Activated CD4-positive, CD25-positive, alpha-beta regulatory T cell treated with anti-CD3 and anti-CD28 coated beads, Interleukin-2, amount 50 U/mL, for 16 hours (primary cell): ENCODE measurements at regions not wholly inside any gene's neighbourhood (a gene's known extent, or its start where the extent isn't known, plus 50 kb on each side); places are given as distances from the start of the nearest gene placed in this dataset.
"Not testable (repeated sequence)": the region's sequence is repeated elsewhere in the genome, so short reads cannot be mapped to it uniquely, and the experiment has no call there.

Experiments used
- DNase-seq: peaks from one replicate; pipeline ENCODE4 v3.0.0-alpha.2; 2020; ENCODE audit warnings: low read depth, low spot score

DNA sequence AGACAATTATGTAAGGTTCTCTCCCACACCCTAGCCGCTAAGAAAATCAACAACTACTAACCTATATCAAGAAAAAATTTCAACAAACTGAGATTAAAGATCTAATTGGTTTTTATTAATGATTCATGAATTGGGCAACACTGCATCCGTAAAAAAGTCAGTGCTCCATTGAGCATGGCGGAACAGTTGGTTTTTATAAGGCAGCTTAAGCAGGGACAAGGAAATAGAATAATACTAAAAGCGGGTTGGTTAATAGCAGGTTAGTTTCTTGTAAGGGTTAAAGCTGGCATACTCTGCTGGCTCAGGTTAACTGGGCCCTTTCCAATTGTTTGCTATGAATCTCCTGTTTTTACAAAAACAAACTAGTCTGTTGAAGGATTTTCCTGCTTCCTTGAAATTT, 202.3 kb upstream of the RASGEF1B start:
- DNase-seq = no peak

DNA sequence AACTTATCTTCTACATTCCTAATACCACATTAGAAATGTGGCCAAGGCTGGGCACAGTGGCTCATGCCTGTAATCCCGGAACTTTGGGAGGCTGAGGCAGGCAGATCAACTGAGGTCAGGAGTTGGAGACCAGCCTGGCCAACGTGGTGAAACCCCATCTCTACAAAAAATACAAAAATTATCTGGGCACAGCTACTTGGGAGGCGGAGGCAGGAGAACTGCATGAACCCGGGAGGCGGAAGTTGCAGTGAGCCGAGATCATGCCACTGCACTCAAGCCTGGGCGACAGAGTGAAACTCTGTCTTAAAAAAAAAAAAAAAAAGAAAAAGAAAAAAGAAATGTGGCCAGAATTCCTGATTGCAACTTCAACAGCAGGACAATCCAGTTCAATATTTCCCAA, 196.6 kb upstream of the RASGEF1B start:
- DNase-seq = not testable (repeated sequence)

DNA sequence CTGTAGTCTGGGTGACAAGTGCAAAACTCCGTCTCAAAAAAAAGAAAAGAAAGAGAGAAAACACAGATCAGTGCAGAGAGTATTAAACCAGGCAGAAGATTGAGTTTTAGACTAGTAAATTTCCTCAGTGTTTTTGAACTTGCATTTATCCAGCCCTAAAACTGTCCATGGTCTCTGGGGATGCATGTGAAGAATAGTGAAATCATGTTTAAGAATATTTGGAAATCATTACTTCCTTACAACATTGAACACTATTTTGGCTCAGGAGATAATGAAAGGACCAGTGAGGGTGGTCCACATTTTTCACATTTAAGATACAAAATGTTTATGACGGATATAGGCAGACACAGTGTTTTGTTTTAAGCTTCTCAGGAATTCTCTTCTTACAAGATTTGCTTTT, 195.8 kb upstream of the RASGEF1B start:
- DNase-seq = no peak

DNA sequence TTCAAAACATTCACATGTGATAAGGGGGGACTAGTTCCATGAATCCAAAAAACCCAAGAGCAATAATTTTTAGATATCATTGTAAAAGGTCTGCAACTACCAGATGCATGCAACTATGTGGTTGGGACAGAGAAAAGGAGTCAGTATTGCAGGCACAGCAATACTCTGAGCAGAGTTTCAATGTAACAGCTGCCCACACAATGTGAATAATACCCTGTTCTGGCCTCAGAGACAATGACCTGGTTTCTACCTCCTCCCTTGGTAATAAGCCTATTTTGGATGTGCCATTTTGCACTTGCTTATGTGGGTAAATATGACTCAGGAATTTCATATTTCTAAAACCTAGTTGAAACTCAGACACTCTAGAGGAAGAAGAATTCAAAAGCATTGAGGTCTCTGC, 194.8 kb upstream of the RASGEF1B start:
- DNase-seq = no peak

DNA sequence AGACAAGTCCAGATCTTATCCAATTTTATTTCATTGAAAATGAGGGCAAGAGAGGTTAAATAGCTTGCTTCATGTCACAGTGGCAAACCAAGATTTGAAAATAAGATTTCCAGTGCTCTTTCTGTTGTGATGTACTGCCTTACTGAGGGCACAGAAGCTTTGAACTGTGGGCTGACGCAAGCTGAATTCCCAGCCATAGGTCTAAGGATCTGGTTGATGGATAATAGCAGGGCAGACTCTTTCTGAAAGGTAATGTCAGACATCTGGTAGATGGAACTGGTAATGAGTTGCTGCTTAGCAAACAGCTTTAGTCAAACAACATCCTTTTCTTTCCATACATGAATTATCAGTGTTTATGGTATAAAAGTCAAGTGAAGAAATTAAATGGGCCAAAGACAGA, 193.9 kb upstream of the RASGEF1B start:
- DNase-seq = no peak

DNA sequence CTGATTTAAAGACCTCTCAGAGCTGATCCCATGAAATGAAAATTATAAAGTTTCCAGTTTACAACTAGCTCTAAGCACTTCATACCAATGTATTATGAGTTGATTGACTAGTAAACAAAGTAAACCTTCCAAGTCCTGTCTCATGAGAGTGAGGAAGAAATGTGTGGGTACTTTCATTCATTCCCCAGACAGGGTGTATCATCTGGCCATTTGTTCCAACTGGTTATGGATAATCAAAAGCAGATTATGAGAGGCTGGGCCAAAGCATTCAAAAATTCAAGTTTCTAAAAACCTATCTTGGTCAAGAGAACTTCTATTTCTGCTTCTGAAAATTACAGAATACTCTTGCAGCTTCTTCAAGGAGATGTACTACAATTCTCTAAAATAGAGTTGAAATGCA, 193.3 kb upstream of the RASGEF1B start:
- DNase-seq = no peak

DNA sequence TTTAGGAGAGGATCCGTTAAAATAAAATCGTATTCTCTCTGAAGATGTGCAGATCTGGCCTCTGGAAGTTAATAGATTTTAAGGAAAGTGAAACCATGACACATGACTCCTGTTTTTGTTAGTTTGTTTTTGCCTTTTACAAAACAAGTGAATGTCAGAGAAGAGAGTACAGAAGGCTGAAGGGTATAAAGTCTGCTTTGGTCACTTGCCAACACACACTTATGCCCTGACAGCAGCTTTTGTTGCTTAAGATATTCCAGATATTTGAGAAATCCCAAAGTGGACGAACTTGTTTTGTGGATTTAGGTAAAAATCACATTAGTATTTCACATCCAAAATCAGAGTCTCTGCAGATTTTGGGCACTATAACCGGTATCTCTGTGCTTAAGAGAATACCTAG, 192.4 kb upstream of the RASGEF1B start:
- no peak for DNase-seq

DNA sequence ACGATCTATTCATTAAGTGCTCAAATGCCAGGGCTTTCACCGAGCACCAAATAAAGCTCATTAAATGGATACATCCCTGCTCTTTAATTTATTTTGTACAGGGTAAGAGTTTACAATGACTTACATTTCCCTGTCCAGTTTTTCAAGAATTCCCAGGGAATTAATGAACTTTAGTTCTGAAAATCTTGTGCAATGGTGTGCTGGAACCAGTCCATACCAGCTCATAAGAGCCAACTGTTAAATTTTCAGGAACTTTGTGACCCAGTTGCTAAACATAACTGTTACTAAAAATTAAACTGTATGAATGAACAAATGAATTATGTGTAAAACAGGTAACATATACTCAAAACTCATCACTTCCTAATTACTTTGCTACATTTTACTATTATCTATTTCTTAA, 191.7 kb upstream of the RASGEF1B start:
- DNase-seq = no peak

DNA sequence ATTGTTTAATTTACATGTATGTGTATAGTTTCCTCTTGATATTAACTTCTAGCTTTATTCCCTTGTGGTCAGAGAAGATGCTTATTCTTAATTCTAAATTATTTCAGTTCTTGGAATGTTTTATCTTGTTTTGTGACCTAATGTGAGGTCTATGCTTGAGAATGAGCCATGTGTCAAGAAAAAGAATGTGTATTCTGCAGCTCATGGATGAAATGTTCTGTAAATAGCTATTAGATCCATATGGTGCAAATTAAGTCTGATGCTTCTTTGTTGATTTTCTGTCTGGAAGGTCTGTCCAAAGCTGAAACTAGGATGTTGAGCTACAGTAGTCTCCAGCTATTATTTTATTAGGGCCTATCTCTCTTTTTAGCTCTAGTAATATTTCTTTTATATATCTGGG, 187.3 kb upstream of the RASGEF1B start:
- DNase-seq = no peak

DNA sequence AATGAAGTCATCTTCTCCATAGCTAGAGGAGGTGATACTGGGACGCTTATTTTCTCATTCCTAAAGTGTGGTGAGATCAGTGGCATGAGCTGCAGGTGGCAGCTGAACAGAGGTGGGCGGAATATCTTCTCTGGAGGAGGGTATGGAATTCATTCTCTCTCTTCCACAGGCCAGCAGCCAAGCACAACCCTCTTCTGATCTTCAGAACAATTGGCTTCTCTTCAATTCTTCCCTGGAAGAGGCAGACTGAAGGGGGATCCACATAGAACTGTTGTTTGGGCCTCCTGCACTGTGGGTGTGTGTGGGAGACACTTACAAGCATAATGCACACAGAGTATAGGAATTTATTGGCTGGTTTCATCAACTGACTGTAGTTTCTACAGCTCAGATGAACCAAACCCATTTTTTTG, 180.4 kb upstream of the RASGEF1B start:
- DNase-seq = no peak

DNA sequence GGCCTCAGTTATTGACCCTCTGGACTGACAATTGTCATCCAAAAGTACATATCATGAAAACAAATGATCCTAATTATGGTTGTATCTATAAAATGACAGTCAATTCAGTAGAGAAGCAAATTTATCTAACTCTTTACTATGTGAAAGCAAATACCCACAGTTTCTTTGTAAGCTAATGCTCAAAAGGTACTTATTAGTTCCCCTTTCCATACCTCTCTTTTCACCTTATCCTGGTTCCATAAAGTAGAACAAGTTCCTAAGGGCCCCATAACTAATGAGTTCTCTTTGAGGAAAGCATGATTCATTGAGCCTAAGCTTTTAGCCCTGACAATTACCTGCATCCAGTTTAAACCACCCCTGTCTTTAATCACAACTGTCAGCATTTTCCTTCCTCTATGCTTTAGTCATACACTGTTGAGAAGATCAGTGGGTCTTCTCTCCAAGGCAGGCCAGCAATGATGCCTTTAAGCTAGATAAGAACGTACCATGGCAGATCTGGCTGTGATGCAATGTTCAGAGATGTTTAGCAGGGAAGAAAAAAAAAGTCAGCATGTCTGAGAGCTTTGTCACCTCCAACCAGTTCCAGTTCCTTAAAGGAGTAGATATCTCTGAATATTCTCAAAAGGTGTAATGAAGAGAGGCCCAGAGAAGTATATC, 179.7 kb upstream of the RASGEF1B start:
- no peak for DNase-seq

DNA sequence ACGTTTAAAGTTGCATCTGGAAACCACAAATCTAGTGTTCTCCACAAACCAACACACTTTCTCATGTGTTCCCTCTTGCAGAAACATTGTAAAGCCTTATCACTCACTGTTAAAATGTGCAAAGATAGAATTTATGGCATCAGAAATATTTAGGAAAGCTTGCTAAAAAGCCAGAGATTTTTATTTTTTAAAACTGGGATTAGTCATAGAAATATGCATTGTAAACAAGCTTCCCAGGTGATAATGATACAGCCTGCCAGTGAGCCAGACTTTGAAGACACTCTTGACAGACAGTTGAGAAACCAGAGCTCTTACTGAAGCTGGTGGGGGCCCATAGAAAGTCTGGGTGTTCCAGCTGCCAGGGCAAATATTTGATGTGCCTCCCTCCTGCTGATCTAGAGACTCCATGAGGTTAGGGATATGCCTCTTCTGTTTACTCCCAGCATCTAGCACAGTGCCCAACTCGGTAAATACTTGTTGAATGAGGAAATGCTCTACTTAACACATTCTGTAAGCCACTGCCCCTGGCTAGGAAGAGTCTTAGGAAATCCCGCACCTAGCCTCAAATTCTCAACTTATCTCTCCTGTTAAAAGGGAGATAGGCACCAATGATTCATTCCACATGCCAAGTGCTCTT, 179.0 kb upstream of the RASGEF1B start:
- DNase-seq = no peak

DNA sequence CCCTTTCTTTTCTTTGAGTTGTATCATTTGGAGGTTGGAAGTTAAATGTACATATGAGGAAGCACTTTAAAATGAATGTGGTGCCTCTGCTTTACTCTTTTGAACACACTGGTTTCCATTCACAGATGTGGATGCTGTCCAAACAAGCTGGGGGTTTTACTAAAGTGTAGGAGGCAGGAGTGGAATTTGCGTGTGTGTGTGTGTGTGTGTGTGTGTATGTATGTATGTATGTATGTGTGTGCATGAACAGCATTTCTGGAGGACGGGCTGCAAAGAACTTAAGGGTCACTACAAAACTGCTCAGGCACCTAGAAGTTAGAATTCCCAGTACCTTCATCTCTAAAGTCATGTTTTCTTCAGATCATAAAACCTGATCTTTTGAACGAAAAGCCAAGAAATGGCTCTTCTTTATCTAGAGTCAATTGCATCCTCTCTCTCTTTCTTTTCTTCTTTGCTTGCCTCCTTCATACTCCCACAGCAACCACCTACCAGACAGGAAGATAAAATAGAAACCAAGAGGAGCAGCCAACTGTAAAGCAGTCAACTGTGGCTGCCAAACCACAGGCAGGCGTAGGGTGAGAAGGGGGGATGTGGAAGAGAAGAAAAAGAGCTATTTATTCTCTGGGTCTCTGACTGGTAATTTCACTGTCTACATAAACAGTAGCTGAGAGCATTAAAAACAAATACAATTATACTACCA, 177.0 kb upstream of the RASGEF1B start:
- no peak for DNase-seq

DNA sequence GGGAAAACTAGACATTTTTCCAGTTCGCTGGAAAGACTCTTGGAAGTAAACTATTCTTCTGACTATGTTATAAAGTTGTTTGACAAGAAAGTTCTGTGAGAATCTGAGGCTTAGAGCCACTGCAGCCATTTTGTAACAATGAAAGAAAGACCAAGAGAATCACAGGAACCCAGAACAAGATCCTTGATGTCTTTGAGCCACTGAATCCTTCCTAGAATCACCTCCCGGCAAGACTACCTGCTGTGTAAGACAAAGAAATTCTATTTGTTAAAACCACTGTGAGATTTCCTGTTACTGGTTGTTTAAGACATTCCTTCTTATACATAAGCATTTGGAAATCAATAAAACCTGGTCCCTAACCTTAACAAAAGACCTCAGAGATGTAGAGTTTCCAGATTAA, 175.7 kb upstream of the RASGEF1B start:
- DNase-seq = no peak

DNA sequence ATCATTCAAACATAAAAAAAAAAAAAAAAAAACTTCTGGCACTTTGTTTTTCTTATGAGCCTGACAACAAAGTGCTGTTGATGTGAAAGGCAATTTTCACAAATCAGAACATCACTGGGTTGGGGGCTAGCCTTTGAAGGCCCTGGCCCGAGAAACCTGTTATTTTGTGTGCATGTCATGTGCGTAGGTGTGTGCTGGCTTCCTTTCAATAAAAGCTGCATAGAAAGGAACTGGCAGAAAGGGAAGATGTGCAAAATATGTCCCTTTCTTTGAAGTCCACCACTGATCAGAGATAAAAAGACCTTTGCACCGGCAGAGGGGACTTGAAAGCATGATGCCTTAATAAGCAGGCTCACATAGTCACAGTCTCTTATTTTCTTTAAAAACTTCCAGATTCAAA, 170.8 kb upstream of the RASGEF1B start:
- DNase-seq = no peak

DNA sequence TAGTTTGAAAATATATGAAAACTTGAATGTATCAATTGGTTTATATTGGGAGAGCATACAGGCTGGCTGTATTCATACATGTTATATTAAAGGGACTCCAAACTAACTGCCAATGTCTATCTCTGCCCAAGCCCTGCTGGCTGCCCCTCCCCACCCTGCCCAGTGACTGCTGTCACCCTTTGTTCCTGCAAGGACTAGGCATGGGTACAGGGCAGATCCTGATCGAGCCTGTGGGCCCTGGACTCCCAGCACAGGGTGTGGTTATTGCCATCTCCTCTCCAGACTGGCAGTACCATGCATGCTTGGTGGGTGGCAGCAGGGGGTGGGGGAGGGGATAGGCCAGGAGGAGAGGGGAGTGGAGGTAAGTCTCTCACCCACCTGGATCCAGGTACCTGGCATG, 167.5 kb upstream of the RASGEF1B start:
- DNase-seq = no peak

DNA sequence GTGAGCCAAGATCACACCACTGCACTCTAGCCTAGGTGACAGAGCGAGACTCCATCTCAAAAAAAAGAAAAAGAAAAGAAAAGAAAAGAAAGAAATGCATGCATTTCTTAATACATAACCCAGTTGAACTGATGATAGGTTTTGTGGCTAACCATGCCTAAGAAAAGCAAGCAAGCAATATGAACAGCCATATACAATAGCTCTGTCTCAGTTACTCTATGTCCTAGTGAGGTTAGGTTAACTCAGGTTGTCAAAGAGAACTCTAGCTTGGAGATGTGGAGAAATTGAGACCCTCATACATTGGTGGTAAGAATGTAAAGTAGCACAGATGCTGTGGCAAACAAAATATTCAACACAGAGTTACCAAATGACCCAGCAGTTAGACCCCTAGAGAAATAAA, 167.0 kb upstream of the RASGEF1B start:
- no peak for DNase-seq

DNA sequence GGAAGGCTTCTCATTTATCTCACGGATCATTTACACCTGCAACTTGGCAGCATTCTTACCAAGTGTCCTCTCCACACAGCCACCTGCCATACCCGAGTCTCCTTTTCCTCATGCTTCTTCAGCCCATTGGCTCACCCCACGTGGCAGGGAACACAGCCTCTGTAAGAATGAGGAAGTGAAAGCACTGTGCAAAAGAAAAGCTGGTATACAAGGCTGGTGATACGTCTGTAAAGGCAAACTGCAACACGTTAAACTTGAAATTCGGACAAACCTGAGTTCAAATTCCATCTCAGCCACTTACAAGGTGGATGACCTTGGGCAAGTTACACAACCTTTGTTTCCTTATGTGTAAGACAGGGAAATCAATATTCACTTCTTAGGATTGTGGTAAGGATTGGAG, 164.0 kb upstream of the RASGEF1B start:
- DNase-seq = no peak

DNA sequence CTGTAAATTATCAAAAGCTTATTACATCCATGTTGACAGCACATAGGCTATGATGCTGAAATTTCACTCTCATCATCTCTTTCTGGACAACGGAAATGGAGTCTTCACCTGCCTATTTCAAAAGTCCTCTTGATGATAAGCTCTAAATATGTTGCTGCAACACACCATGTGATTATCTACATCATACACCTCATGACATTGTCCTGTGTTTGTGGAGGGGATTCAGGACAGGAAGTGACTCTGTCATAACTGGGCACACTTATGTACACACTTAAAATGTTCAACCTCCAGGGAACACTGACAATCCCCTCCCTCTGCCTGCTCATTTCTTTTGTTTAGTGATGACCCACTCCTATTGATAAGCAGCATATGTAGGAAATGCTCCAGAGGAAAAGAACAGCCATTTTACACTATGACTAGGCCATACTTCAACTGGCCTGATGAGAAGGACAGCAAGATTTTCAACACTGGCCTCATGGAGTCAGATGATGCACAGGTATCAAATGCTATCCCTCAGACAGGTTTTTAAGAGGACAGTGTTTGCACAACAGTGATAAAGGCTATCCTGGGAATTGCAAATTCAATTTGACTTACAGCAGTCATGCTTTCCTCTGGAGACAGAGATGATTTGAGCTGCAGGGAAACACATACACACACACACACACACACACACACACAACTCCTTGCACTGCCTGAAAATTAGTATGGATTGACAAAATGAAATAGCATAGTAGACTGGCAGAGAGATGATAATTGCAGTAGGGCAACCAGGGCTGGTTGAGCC, 163.3 kb upstream of the RASGEF1B start:
- no peak for DNase-seq

DNA sequence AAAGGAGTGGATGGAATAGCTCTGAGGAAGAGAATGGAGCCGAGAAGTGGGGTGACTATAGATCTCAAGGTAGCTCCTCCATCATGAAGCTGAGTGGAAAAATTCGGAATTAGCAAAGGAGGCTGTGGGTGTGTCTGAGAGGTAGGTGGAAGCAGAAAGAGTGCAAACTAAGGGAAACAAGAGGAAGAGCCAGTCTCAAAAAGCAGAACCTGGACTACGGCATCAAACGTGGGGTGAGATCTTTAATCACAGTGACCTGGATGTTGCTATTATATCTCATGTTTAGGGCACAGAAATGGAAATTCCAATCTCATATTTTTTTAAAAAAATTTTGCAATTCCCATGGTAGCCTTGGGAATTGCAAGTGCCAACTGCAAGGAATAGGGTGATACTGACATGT, 162.5 kb upstream of the RASGEF1B start:
- DNase-seq = no peak

DNA sequence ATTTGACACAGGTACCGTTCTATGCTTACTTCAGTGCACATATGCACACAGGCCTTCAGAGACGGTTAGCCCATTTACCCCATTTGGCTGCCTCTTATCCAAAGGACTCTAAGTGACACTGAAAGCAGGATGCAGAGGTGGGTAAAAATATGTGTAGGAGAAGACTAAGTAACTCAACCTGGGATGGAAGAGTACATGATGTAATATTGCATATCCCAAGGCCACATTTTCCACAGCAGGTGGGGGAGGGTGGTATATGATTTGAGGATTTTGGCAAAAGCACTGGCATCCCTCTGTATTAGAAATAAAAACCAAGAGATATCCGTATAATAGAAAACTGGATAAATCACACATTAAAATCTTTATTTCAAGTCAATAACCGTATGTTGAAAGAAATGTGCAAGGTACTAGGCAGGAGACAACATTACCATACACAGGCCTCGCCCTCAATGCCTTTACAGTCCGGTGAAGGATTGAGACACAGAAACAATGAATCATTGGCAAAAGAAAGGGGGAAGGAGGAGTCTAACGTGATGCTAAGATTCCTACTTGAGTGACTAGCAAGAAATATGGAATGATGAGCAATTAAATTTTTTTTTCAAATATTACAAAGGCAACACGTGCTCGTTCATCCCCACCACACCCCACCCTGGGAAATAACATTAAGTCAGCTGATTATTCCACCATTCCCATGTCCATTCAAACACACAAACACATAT, 161.0 kb upstream of the RASGEF1B start:
- no peak for DNase-seq

DNA sequence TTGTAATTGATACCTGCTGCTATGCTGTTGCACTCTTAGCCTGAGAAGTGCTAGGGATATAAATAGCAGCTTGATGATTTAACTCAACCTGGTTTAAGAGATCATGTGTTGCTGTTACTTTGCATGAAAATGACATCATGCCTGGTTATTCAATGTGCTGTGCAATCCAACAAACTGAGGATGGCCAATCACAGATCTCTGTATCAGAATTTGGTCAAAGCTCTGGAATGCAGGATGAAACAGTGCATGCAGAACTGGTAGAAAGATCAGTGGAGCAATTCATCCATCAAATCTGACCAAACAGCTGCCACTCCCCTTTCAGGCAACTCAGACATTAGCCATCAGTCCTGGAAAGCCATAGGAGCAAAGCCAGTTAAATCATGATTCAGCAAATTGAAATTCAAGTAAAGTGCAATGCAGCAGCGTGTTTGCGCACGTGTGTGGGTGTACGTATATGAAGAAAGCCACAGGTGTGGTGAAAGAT, 160.3 kb upstream of the RASGEF1B start:
- no peak for DNase-seq
